ENCODE measurements at regions not wholly inside any gene's neighbourhood (a gene's known extent, or its start where the extent isn't known, plus 50 kb on each side); places are given as distances from the start of the nearest gene placed in this dataset.

GRCh38 chr9:117864385-117865057, 160.3 kb downstream of the TLR4 start (continued):
- TF ChIP-seq BCL3 (IDR thresholded peaks at IDR 0.05; ENCODE audit: borderline replicate concordance, insufficient read depth, low read depth, low read length, poor library complexity, severe bottlenecking) = no peak
- TF ChIP-seq RCOR1 (conservative IDR thresholded peaks at IDR 0.05; ENCODE audit: low read depth, low read length) = no peak
- TF ChIP-seq ESRRA (IDR thresholded peaks at IDR 0.05; ENCODE audit: low read length) = no peak

- H3K4me1 ChIP-seq (ENCODE audit: control insufficient read depth, insufficient read depth, low read length) = no peaks in the 10 kb centered on the region
- no peaks in the 10 kb centered on the region for H3K36me3 ChIP-seq (ENCODE audit: control insufficient read depth in 2 of 2, insufficient read depth in 2 of 2, low read length in 1 of 2)
- H3K27me3 ChIP-seq (replicated peaks in 1 of 2; ENCODE audit: control insufficient read depth in 2 of 2, insufficient read depth in 2 of 2, low read length in 1 of 2) = no peaks in the 10 kb centered on the region; a peak in 1 of 4 replicates
- no peak for TF ChIP-seq POLR2A (IDR thresholded peaks at IDR 0.05; ENCODE audit: low read depth, low read length)
- TF ChIP-seq NRF1 (conservative IDR thresholded peaks at IDR 0.05; ENCODE audit: low read depth, low read length) = no peak
- TF ChIP-seq NKRF (conservative IDR thresholded peaks at IDR 0.05) = no peak
- TF ChIP-seq HDGF (IDR thresholded peaks at IDR 0.05) = no peak
- no peak for TF ChIP-seq E2F8 (IDR thresholded peaks at IDR 0.05; ENCODE audit: low read depth, partially characterized antibody)
- TF ChIP-seq DPF2 (IDR thresholded peaks at IDR 0.05) = no peak
- no peak for TF ChIP-seq PKNOX1 (IDR thresholded peaks at IDR 0.05)
- TF ChIP-seq CHD4 (IDR thresholded peaks at IDR 0.05) = no peak
- RAD21 ChIA-PET (ENCODE audit: unreplicated experiment) = no interaction called here
- no peak overlapping the region for H3K27ac ChIP-seq (ENCODE audit: control insufficient read depth, insufficient read depth)
- DNase-seq (ENCODE audit: low read depth, low spot score) (no peak), ATAC-seq (no peak), FAIRE-seq (no peak)
- no peak overlapping the region for H3K4me2 ChIP-seq (ENCODE audit: control insufficient read depth, insufficient read depth)
- no peaks in the 10 kb centered on the region for H3K79me2 ChIP-seq (ENCODE audit: control insufficient read depth, insufficient read depth, low read length)
- no peak overlapping the region for H3K4me3 ChIP-seq
- SMC1A ChIA-PET (ENCODE audit: uncharacterized antibody, unreplicated experiment) = no interaction called here
- intact Hi-C loops (cut with micrococcal nuclease; ENCODE audit: unreplicated experiment) (loop anchor here (5.0 kb wide), 1 partner anchor 226 kb away; no protein-coding TSS in a partner anchor), in situ Hi-C loops (cut with MboI) (no loop called here)
- CTCF ChIA-PET = no interaction called here
- WGBS (ENCODE audit: insufficient coverage, insufficient replicate concordance, low lambda C conversion rate, missing lambda C conversion rate) = 38% methylated on average over 1 of the region's 1 CpG
- H3K9me3 ChIP-seq (replicated peaks; ENCODE audit: control insufficient read depth, insufficient read depth, low read length) = no peaks in the 10 kb centered on the region
- no peaks in the 10 kb centered on the region for H4K20me1 ChIP-seq (ENCODE audit: control insufficient read depth, insufficient read depth)
- BruUV-seq (replicated peaks) = no TSS peak
- no peak overlapping the region for H2AFZ ChIP-seq (ENCODE audit: control insufficient read depth, low read depth, low read length)
- POLR2A ChIA-PET = no interaction called here
- no peak overlapping the region for H3K9ac ChIP-seq (ENCODE audit: control insufficient read depth, insufficient read depth, low read length)
These were observed 164.4 kb downstream of the TLR4 start for GRCh38 chr9:117868594-117868993.

All from GM12878 (cell line).